ENCODE measurements at regions not wholly inside any gene's neighbourhood (a gene's known extent, or its start where the extent isn't known, plus 50 kb on each side); places are given as distances from the start of the nearest gene placed in this dataset.

DNA sequence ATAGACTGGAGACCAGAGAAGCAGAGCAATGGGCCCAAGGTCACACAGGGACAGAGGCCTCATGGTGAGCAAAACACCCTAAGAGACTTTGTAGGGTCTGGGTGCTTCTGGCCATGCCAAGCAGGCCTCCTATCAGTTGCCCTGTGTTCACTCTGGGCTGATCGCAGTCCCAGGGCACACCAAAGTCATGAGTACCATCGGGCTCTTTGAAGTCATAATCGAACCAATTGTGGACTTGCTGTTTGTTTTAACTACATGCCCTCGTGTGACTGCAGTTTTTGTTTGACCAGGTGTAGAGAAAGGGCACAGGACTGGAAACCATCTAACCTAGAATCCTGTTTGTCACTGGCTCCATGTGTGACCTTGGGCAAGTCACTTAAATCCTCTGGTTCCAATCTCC lies 172.5 kb upstream of the CPEB2 start:
- Histone ChIP-seq H3K27me3 (ENCODE audit: insufficient read depth) (no peaks in the 10 kb centered on the region), H3K79me2 (replicated peaks; ENCODE audit: insufficient read depth) (no peaks in the 10 kb centered on the region), H3K9me2 (ENCODE audit: insufficient read depth) (no peaks in the 10 kb centered on the region), H3K4me1 (ENCODE audit: insufficient read depth) (no peaks in the 10 kb centered on the region), H2AFZ (no peak overlapping the region), H3K4me3 (no peak overlapping the region), H3F3A (replicated peaks; ENCODE audit: low read depth) (no peaks in the 10 kb centered on the region), H3K4me2 (no peak overlapping the region), H3K27ac (ENCODE audit: low read depth) (no peak overlapping the region), H3K36me3 (ENCODE audit: insufficient read depth) (no peaks in the 10 kb centered on the region), H4K20me1 (replicated peaks; ENCODE audit: insufficient read depth) (no peaks in the 10 kb centered on the region)
- H3K4me3 Mint-ChIP-seq: no peak overlapping the region
- H3K27me3 Mint-ChIP-seq (ENCODE audit: insufficient read depth, low read depth, poor library complexity): peaks cover 6% of the 10 kb centered on the region
- no peaks in the 10 kb centered on the region for H3K9me3 Mint-ChIP-seq
- no peaks in the 10 kb centered on the region for H3K4me1 Mint-ChIP-seq
- no peak overlapping the region for H3K27ac Mint-ChIP-seq
- TF ChIP-seq JUNB (IDR thresholded peaks at IDR 0.05; ENCODE audit: unreplicated experiment) (no peak), CREB1 (CRISPR knock-in tag; IDR thresholded peaks at IDR 0.05; ENCODE audit: low read depth) (no peak), ZNF114 (CRISPR knock-in tag; IDR thresholded peaks at IDR 0.05) (no peak), EZH2 (IDR thresholded peaks at IDR 0.05; ENCODE audit: low read depth, unreplicated experiment) (no peak), EZH2phosphoT487 (IDR thresholded peaks at IDR 0.05; ENCODE audit: unreplicated experiment) (no peak), POLR2AphosphoS5 (IDR thresholded peaks at IDR 0.05; ENCODE audit: low read depth) (no peak), NANOG (IDR thresholded peaks at IDR 0.05; ENCODE audit: borderline replicate concordance) (no peak), ZNF331 (CRISPR knock-in tag; IDR thresholded peaks at IDR 0.05; ENCODE audit: low read depth) (no peak), STAT1 (IDR thresholded peaks at IDR 0.05; ENCODE audit: unreplicated experiment) (no peak)
- TF ChIP-seq, protein P1, sequence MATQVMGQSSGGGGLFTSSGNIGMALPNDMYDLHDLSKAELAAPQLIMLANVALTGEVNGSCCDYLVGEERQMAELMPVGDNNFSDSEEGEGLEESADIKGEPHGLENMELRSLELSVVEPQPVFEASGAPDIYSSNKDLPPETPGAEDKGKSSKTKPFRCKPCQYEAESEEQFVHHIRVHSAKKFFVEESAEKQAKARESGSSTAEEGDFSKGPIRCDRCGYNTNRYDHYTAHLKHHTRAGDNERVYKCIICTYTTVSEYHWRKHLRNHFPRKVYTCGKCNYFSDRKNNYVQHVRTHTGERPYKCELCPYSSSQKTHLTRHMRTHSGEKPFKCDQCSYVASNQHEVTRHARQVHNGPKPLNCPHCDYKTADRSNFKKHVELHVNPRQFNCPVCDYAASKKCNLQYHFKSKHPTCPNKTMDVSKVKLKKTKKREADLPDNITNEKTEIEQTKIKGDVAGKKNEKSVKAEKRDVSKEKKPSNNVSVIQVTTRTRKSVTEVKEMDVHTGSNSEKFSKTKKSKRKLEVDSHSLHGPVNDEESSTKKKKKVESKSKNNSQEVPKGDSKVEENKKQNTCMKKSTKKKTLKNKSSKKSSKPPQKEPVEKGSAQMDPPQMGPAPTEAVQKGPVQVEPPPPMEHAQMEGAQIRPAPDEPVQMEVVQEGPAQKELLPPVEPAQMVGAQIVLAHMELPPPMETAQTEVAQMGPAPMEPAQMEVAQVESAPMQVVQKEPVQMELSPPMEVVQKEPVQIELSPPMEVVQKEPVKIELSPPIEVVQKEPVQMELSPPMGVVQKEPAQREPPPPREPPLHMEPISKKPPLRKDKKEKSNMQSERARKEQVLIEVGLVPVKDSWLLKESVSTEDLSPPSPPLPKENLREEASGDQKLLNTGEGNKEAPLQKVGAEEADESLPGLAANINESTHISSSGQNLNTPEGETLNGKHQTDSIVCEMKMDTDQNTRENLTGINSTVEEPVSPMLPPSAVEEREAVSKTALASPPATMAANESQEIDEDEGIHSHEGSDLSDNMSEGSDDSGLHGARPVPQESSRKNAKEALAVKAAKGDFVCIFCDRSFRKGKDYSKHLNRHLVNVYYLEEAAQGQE (IDR thresholded peaks at IDR 0.05; ENCODE audit: unreplicated experiment): no peak
- TF ChIP-seq, protein P2, sequence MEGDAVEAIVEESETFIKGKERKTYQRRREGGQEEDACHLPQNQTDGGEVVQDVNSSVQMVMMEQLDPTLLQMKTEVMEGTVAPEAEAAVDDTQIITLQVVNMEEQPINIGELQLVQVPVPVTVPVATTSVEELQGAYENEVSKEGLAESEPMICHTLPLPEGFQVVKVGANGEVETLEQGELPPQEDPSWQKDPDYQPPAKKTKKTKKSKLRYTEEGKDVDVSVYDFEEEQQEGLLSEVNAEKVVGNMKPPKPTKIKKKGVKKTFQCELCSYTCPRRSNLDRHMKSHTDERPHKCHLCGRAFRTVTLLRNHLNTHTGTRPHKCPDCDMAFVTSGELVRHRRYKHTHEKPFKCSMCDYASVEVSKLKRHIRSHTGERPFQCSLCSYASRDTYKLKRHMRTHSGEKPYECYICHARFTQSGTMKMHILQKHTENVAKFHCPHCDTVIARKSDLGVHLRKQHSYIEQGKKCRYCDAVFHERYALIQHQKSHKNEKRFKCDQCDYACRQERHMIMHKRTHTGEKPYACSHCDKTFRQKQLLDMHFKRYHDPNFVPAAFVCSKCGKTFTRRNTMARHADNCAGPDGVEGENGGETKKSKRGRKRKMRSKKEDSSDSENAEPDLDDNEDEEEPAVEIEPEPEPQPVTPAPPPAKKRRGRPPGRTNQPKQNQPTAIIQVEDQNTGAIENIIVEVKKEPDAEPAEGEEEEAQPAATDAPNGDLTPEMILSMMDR (conservative IDR thresholded peaks at IDR 0.05; ENCODE audit: low read depth in 2 of 2): no peak
- TF ChIP-seq, protein P3, sequence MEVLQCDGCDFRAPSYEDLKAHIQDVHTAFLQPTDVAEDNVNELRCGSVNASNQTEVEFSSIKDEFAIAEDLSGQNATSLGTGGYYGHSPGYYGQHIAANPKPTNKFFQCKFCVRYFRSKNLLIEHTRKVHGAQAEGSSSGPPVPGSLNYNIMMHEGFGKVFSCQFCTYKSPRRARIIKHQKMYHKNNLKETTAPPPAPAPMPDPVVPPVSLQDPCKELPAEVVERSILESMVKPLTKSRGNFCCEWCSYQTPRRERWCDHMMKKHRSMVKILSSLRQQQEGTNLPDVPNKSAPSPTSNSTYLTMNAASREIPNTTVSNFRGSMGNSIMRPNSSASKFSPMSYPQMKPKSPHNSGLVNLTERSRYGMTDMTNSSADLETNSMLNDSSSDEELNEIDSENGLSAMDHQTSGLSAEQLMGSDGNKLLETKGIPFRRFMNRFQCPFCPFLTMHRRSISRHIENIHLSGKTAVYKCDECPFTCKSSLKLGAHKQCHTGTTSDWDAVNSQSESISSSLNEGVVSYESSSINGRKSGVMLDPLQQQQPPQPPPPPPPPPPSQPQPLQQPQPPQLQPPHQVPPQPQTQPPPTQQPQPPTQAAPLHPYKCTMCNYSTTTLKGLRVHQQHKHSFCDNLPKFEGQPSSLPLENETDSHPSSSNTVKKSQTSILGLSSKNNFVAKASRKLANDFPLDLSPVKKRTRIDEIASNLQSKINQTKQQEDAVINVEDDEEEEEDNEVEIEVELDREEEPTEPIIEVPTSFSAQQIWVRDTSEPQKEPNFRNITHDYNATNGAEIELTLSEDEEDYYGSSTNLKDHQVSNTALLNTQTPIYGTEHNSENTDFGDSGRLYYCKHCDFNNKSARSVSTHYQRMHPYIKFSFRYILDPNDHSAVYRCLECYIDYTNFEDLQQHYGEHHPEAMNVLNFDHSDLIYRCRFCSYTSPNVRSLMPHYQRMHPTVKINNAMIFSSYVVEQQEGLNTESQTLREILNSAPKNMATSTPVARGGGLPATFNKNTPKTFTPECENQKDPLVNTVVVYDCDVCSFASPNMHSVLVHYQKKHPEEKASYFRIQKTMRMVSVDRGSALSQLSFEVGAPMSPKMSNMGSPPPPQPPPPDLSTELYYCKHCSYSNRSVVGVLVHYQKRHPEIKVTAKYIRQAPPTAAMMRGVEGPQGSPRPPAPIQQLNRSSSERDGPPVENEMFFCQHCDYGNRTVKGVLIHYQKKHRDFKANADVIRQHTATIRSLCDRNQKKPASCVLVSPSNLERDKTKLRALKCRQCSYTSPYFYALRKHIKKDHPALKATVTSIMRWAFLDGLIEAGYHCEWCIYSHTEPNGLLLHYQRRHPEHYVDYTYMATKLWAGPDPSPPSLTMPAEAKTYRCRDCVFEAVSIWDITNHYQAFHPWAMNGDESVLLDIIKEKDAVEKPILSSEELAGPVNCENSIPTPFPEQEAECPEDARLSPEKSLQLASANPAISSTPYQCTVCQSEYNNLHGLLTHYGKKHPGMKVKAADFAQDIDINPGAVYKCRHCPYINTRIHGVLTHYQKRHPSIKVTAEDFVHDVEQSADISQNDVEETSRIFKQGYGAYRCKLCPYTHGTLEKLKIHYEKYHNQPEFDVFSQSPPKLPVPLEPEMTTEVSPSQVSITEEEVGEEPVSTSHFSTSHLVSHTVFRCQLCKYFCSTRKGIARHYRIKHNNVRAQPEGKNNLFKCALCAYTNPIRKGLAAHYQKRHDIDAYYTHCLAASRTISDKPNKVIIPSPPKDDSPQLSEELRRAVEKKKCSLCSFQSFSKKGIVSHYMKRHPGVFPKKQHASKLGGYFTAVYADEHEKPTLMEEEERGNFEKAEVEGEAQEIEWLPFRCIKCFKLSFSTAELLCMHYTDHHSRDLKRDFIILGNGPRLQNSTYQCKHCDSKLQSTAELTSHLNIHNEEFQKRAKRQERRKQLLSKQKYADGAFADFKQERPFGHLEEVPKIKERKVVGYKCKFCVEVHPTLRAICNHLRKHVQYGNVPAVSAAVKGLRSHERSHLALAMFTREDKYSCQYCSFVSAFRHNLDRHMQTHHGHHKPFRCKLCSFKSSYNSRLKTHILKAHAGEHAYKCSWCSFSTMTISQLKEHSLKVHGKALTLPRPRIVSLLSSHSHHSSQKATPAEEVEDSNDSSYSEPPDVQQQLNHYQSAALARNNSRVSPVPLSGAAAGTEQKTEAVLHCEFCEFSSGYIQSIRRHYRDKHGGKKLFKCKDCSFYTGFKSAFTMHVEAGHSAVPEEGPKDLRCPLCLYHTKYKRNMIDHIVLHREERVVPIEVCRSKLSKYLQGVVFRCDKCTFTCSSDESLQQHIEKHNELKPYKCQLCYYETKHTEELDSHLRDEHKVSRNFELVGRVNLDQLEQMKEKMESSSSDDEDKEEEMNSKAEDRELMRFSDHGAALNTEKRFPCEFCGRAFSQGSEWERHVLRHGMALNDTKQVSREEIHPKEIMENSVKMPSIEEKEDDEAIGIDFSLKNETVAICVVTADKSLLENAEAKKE (CRISPR knock-in tag; IDR thresholded peaks at IDR 0.05): no peak
- TF ChIP-seq, protein P4, sequence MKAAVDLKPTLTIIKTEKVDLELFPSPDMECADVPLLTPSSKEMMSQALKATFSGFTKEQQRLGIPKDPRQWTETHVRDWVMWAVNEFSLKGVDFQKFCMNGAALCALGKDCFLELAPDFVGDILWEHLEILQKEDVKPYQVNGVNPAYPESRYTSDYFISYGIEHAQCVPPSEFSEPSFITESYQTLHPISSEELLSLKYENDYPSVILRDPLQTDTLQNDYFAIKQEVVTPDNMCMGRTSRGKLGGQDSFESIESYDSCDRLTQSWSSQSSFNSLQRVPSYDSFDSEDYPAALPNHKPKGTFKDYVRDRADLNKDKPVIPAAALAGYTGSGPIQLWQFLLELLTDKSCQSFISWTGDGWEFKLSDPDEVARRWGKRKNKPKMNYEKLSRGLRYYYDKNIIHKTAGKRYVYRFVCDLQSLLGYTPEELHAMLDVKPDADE (IDR thresholded peaks at IDR 0.05): no peak
- DNase-seq (ENCODE audit: low spot score): no peak
- H3K36me3 Mint-ChIP-seq (ENCODE audit: low read depth): no peaks in the 10 kb centered on the region
- ATAC-seq: no peak

Data from GM23338 (cell line).